ENCODE measurements at regions not wholly inside any gene's neighbourhood (a gene's known extent, or its start where the extent isn't known, plus 50 kb on each side); places are given as distances from the start of the nearest gene placed in this dataset.

- TF ChIP-seq POLR2A (IDR thresholded peaks at IDR 0.05): no peak
- no peak for TF ChIP-seq CTCF (IDR thresholded peaks at IDR 0.05)
Measured at GRCh38 chr4:24330573-24330972, 253.8 kb downstream of the DHX15 start.
